ENCODE measurements at regions not wholly inside any gene's neighbourhood (a gene's known extent, or its start where the extent isn't known, plus 50 kb on each side); places are given as distances from the start of the nearest gene placed in this dataset.

DNA sequence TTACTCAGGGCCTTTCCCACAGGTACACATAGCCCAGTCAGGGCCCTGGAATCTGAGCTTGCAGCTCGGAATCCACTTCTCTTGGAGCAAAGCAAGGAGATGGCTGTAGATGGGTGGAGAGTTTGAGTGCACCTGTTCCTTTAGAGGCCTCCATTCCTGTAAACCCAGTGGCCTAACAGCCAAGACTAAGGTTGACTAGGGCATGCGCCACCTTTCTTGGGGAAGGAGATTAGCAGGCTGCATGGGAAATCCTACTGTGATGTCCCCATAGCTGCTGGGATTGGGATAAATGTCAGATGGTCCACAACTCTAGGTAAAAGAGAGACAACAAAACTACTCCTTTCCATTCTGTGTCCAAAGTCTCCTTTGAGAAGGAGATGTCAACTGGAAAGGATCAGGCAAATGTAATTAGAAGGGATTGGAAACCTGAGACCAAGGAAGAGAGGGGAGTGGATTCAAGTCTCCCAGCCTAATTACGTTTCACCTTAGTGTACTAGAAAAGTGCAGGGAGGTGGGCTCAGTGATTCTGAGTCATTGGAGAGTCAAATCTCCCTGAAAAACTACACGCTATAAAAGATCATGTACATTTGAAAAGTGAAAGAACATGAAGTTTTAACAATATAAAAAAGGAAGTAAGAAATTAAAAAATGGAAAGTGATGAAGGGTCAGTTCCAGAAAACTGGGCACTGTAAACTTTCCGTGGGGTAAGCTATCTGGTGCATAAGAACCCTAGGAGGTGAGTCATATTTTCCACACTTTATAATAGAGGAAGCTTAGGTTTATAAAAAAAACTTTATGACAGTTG, 104.2 kb downstream of the SEC61B start:
- DNase-seq (ENCODE audit: low spot score) (no peak), FAIRE-seq (no peak)

DNA sequence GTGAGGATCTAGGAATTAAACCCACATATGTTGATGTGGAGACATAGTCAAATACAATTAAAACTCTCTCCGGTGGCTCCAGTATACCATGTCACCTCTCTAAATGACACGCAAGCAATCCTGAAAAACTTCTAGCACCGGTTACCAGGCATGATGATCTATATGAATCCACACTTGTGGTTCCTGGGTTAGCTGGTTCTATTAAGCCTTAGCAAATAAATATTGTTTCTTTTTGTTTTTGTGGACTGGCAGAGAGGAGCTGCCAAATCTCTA, 104.8 kb downstream of the SEC61B start:
- FAIRE-seq (no peak), DNase-seq (ENCODE audit: low spot score) (no peak)

DNA sequence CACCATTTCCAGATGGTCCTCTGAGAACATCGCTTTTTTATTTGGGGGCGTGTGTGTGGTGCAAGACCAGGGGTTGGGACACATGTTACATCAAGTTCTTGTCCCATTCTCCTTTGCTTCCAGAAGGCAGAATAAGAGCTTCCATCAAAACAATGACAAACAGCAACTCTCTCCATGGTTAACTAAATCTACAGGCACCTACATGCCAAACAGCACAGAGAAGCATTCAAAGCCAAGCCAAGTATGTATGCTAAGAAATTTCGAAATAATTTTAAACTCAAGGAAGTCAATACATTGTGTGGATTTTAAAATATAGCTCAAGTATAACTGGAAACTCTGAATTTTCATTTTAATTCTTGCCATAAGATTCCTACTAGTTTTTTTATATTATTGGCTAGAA, 105.6 kb downstream of the SEC61B start:
- FAIRE-seq = no peak
- DNase-seq (ENCODE audit: low spot score) = no peak

DNA sequence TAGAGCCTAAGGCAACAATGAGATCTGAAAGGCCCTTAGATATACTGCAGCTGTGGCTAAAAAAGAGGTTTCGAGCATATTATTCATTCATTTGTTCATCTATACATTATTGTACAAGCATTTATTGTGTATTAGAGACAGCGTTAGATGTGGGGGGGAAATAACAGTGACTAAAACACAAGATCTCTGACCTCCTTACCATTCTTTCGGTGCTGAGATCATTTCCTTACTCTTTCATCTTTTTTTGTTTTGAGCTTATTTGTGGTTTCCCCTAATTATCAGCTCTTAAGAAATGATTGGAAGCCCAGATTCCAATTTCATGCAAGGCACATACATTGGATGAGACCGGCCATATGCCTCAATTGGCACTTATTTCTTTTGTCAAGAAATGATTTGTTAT, 113.2 kb downstream of the SEC61B start:
- DNase-seq (ENCODE audit: low spot score) (no peak), FAIRE-seq (no peak)

DNA sequence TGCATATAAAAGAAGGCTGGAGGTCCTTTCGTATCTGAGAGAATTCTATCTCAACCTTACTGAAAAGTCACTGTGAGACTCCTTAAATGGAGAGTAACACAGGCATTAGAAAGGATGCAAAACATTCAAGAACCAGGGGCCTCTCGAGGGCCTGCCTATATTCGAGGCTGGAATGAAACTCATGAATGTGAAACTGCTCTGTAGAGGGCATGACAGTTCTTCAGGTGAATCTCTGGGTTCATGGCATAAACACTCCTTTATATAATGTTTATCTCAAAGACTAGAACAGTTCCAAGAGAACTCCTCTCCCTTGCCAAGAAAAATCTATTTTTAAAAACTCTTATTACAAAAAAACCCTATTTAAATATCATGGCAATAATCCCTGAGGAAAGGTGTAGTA, 113.9 kb downstream of the SEC61B start:
- DNase-seq (ENCODE audit: low spot score) (no peak), FAIRE-seq (no peak)

DNA sequence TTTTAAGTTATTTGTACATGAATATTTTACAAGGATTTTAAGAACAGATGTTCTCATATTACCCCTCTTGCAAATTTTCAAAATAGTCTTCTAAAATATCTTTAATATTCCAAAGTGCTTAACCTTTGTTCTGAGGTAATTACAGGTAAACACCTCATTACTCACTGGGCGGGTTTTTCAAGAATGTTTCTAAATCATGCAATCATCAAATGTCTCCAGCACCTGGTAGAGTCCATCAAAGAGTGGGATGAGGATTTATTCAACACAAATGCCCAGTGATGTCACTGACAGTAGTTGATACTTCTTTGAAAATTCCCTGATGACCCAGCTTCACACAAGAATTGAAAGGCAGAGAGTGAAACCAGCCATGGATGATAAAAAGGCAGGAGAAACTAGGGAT, 114.4 kb downstream of the SEC61B start:
- DNase-seq (ENCODE audit: low spot score) = no peak
- no peak for FAIRE-seq

DNA sequence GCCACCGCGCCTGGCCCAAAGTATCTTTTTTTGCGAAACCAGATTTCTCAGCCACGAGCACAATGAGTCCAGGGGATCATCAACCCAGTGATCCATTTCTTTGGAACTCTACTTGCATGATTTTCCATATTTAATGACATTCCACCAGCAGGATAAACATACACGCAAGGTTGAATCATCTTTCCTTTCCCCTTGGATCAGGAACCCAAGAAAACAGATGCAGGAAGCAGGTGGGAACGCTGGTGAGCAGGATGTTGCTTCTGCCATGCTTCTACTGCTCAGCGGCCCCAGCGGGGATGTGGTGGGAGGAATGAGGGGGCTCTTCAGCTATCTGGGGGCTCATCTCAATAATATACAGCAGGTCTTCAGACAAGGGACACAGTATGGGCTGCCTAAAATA, 118.2 kb downstream of the SEC61B start:
- DNase-seq (ENCODE audit: low spot score) (no peak), FAIRE-seq (no peak)

DNA sequence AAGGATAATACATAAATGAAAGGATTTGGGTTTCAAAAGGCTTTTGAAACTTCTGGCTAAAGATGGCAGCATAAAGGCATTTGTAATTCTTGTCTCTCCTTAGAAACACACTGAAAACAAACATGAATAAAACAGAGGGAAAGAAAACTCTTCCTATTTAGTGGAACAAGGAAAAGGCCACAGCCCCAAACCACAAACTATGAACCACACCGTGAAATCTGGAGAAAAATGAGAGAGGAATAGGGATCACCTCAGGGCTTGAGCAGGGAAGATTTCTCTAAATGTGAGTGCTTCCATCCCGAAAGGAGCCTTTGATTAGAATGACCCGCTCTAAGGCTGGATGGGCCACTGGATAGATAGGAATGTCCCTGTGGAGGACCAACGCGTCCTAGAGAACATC, 119.6 kb downstream of the SEC61B start:
- no peak for FAIRE-seq
- DNase-seq (ENCODE audit: low spot score) = no peak

DNA sequence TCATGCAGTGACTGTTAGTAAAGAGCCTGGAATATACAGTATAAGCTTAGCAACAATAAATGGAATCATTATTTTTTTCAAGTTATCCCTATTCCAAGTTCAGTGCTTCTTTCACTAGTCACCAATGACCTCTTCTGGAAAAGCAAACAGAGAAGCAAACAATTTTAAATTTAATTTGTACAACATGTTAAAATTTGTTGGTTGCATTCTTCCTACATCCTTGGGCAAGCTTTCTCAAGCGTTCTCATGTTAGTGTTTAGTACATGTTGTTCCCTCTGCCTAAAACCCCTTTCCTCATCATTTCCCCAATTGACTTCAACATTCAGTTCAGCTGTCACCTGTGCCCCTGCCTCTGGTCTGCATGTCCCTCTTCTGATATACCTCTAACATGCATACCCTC, 123.4 kb downstream of the SEC61B start:
- no peak for DNase-seq (ENCODE audit: low spot score)
- no peak for FAIRE-seq

DNA sequence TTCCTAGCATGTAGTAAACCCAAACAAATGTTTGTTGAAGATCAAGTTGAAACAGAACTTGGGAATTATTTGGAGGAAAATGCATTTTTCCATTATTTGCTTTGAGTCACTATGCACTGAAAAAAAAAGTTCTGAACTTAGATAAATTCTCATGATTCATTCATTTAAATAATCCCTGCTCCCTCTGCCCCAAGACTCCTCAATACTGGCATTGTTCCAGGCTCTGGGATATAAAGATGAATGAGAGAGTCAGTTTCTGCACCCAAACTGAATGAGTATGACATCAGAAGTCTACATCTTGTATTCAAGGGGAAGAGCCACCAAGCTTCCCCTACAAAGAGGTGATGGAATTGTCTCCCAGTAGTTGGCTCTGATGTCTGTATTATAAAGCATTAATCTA, 123.9 kb downstream of the SEC61B start:
- DNase-seq (ENCODE audit: low spot score) (no peak), FAIRE-seq (no peak)

DNA sequence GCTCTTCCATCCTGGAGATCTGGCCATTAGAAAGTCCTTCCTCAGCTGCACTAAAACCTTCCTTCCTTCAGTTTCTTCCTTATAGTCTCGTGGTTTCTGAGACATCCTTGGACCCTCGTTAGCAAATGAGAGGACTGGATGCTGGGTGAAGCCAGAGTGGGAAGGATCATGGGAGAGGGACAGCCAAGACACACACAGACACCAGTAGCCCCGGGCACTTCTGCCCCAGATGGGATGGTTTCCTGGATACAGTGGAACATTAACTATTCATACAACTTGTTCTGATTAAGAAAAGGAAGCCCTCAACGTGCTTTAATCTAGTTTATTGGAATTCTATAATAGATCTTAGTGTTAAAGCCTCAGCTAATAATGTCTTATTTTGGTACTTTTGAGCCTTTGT, 125.5 kb downstream of the SEC61B start:
- FAIRE-seq = no peak

DNA sequence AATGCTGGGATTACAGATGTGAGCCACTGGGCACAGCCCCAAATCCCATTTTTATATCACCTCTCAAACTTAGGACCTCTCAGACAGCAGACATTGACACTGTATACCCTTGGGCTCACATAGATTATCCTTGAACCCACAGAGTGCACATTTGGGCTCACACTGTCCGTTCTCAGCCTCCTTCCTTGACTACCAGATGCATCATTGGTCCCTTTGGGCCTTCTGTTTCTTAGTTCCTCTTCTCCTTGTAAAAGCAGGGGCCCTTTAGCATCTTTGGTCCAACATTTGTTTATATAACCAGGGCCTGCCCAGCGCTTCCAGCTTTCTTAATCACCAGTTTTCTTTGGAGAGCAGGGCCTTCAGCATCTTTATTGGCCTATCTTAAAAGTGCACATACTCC, 126.2 kb downstream of the SEC61B start:
- FAIRE-seq (no peak), DNase-seq (ENCODE audit: low spot score) (no peak)

More for the DNA sequence above, 125.5 kb downstream of the SEC61B start:
- DNase-seq (ENCODE audit: low spot score) = no peak

DNA sequence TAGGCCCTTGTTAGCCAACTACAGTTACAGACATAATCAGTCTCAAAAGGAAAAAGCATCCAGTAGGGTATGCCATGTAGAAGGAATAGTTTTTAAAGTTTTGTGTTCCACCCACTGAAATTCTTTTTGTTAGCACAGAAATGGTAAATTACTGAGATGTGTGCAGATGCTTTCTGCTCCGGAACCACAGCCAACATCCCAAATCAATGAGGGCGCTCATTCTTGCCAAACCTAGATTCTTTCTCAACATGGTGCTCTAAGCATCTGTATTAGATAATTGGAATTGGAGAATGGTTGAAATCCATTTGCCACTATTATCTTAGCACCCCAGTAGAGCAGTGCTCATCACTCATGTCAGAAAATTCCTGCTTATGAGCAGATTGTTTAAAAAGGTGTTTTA, 127.8 kb downstream of the SEC61B start:
- DNase-seq (ENCODE audit: low spot score) = no peak
- no peak for FAIRE-seq

DNA sequence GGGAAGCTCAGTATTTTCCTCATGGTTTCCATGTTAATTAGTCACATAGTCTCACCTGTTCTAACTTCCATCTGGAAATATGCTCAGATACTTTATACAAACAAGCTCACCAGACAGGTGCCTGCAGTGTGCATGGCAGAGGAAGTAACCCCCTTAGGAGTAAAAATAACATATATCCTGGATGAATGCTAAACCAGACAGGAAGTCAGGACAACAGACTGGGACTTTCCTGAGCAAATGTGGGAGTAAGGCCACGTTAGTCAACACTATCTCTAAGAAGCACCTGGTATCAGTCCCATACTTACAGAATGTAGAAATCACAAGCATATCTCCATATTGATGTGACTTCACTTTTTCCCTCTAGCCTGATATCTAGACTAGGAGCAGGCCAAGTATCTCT, 128.4 kb downstream of the SEC61B start:
- DNase-seq (ENCODE audit: low spot score) = no peak
- no peak for FAIRE-seq

DNA sequence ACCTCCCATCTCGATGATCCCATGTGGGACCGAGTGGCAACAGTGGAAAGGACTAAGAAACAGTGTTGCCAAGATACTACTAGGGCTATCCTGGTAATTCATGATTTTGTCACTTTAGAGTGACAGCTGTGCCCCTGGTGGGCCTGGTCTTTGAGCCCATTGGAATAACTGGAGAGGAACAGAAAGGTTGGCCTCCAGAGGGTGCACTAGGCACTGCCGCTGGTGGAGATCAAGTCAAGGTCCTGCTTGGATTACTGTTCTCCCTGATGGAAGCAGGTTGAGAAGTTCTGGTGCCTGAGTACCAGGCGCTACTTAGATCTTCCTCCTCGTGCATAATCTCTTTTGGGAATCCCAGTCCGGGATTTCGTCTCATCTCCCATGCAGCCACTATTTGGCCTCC, 129.6 kb downstream of the SEC61B start:
- DNase-seq (ENCODE audit: low spot score) (no peak), FAIRE-seq (no peak)

DNA sequence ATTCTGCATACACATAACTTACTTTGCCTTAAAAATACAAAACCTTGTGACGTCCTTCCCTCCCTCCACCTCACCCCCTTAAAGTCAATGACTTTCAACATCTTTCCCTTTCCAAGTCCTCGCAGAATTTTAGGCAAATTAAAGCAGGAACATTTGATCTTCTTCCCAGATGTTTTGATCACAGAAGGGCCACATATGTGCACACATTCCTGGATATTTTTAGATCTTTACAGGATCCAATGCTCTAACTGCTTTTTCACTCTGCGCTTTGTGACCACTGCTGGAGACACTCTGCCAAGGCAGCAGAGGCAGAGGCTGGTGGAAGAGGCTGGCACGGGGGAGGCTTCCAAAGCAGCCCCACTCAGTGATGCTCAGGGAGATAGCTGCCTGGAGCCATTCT, 130.7 kb downstream of the SEC61B start:
- FAIRE-seq (no peak), DNase-seq (ENCODE audit: low spot score) (no peak)

DNA sequence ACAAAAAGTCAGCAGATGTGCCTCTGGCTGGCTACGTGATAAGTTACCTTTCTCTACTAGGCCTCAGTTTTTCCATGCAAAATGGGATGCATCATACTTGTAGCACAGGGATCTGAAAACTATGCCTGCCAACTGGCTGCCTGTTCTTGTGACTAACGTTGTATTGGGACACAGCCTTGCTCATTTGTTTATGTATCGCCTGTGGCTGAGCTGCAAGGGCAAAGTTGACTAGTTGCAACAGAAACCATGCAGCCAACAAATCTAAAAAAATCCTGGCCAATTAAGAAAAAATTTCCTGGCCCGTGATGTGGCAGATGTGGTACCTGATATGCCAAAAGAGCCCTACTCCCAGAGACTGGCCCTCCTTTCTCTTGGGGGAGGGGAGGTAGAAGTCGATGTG, 131.3 kb downstream of the SEC61B start:
- DNase-seq (ENCODE audit: low spot score) (no peak), FAIRE-seq (no peak)

DNA sequence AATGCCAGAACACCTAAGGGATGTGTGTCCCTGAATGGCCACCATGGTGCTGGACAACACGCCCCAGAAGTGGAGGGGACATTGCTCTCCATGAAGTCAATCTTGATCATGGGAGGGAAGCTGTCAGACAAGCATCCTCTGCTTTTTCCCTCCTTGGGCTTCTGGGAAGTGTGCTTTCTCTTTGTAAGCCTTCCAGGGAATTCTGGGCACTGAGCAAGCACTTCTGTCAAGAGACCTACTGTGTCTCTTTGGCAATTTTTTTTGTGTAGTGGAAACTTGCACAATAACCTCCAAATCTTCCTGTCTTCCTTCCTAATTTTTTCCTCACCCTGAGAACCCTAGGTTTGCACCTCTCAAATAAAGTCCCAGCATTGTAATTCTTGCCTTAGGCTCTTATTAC, 132.0 kb downstream of the SEC61B start:
- no peak for FAIRE-seq
- DNase-seq (ENCODE audit: low spot score) = no peak

DNA sequence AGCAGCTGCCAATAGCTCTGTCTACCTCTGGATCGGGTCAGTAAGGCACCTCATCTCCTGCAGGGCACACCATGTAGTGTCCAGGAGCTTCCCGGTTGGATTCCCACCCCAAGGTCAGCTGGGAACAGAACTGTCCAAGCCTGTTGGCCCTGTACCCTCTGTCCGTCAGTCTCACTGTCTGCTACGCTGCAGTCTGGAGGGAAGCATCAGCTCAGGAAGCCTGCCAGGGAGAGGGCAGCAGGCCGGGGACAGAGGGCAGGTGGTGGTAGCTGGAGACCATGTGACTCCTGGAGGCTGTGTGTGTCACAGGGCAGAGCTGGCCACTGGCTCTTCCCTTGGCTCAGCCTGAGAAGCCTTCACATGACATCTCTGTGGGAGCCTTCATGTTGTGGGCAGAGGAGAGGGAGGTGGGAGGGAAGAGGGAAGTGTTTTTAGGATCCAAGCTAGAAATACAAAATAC, 134.5 kb downstream of the SEC61B start:
- FAIRE-seq = no peak

DNA sequence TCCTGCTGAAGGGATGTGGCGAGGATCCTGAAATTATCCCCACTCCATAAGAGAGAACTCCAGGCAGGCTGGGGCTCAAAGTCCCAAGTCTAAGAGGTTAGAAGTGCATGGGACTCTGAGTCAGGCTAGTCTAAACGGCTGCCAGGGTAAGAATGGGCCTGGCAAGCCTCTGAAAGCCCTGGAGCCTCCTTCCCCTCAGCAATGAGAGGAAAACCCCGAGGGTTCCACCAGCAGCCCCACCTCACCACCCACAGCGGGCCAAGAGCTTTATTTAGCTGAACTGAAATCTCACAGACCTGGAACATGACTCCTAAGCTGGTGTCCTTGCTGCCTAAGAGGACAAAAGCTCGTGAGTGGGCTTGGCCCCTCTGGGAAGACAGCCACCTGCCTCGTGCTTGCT, 135.5 kb downstream of the SEC61B start:
- DNase-seq (ENCODE audit: low spot score) (no peak), FAIRE-seq (no peak)

More for the DNA sequence above, 134.5 kb downstream of the SEC61B start:
- no peak for DNase-seq (ENCODE audit: low spot score)

DNA sequence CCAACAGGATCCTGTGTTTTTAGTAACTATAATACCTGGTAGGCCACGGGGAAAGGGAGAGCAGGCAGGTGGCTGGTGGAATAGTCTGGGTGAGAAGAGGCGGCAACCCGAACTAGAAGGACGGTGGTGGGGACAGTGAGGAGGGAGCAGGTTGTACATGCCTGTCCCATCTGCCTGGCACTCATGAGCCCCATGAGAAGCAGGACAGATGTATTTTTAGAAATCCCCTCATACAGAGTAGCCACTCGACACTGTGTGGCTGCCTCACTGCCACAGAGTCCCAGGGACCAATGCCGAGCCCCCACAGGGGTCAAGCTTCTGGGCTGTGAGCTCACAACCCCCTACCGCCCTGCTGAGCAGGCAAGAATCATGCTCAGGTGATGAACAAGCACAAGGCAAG, 136.6 kb downstream of the SEC61B start:
- DNase-seq (ENCODE audit: low spot score) (no peak), FAIRE-seq (no peak)

DNA sequence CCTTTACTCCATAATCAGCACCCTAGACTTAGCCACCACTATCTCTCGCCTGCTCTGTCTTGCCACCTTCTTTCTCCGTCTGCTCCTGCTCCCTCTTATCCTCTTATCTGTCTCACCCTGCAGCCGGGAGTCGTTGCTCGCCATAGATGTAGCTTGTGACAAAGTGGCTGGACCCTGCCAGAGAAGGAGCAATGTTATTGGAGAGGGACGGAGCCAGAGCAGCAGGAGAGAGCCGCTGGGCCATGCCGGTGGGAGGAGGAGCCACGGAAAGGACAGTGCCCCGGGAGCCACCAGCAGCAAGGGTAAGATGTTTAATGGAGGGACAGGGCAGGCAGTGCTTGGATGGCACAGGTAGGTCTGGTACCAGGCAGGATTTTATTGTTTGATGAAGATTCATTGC, 137.3 kb downstream of the SEC61B start:
- DNase-seq (ENCODE audit: low spot score) (no peak), FAIRE-seq (no peak)

DNA sequence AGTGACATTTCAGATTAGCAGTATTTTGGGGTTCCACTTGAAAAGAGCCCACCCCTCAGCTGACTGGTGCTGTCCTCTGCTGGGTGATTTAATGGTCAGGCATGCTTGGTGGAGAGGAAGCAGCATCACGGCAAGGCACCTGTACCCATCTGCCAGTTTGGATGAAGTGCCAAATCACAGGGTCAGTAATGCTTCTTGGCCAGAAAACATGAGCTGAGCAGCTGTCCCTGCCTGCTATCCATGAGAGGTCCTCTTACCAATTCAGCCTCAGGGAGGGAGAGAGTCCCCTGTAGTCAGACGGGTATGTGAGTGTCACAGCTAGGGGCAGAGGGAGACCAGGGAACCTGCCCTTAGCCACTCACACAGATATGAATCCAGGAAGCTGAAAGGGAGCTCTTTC, 137.9 kb downstream of the SEC61B start:
- DNase-seq (ENCODE audit: low spot score) (no peak), FAIRE-seq (no peak)

DNA sequence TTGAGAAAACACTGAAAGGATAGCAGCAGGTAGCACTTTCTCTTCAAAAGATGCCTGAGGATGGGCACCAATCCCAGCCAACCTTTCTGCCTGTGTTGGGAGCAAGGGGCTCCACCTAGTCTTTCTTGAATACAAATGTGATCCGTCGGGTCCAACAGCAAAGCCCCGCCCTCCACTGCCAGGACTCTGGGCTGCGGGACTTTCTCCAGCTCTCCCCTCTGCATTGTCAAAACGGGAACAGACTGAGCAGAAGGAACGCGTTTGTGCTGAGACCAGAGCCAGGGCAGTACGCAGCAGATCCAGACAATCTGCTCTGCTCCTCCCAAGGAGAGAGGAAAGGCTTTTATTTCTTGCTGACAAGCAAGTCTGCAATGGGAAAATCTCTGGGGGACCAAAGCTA, 139.7 kb downstream of the SEC61B start:
- DNase-seq (ENCODE audit: low spot score) = no peak
- no peak for FAIRE-seq

Measured in urothelium cell line (cell line).